HFFc6 (cell line): ENCODE measurements at regions not wholly inside any gene's neighbourhood (a gene's known extent, or its start where the extent isn't known, plus 50 kb on each side); places are given as distances from the start of the nearest gene placed in this dataset.

Experiments
- DNase-seq: peaks from one replicate; pipeline ENCODE4 v3.0.0-alpha.2; 2018
- H3K27ac Mint-ChIP-seq: 2 replicates; pipeline ENCODE4 v1.8.0; 2020; ENCODE audit warnings: mild to moderate bottlenecking, mixed read lengths
- H3K27me3 Mint-ChIP-seq: 2 replicates; pipeline ENCODE4 v1.8.0; 2021; ENCODE audit warnings: mild to moderate bottlenecking, moderate library complexity, mixed read lengths; ENCODE audit not compliant: insufficient read depth
- H3K36me3 Mint-ChIP-seq: 2 replicates; pipeline ENCODE4 v1.8.0; 2021; ENCODE audit warnings: low read depth, mixed read lengths
- H3K4me1 Mint-ChIP-seq: 2 replicates; pipeline ENCODE4 v1.8.0; 2020; ENCODE audit warnings: low read depth, mixed read lengths
- H3K4me3 Mint-ChIP-seq: 2 replicates; pipeline ENCODE4 v1.8.0; 2020; ENCODE audit warnings: mild to moderate bottlenecking, moderate library complexity, mixed read lengths
- H3K9me3 Mint-ChIP-seq: 2 replicates; pipeline ENCODE4 v1.8.0; 2020; ENCODE audit warnings: mild to moderate bottlenecking, mixed read lengths
- CTCF ChIP-seq: fragments of 200-600 bp; sonication (generic); IDR thresholded peaks from 2 replicates; pipeline ENCODE4 v1.5.0; 2021; ENCODE audit warnings: antibody characterized with exemption, mild to moderate bottlenecking

- TF ChIP-seq CTCF = no peak
- Mint-ChIP-seq H3K4me3 (no peak overlapping the region), H3K36me3 (no peaks in the 10 kb centered on the region), H3K27ac (no peak overlapping the region), H3K9me3 (no peaks in the 10 kb centered on the region), H3K27me3 (no peaks in the 10 kb centered on the region), H3K4me1 (peaks cover 50% of the 10 kb centered on the region)
- DNase-seq = no peak
Measured at GRCh38 chr9:22206833-22207232, 197.7 kb upstream of the CDKN2B start.

- no peak for TF ChIP-seq CTCF
- H3K36me3 Mint-ChIP-seq = no peaks in the 10 kb centered on the region
- H3K4me3 Mint-ChIP-seq = peak overlapping the region; percentile 74
- no peaks in the 10 kb centered on the region for H3K27me3 Mint-ChIP-seq
- no peaks in the 10 kb centered on the region for H3K9me3 Mint-ChIP-seq
- peak overlapping the region; percentile 65 for H3K27ac Mint-ChIP-seq
- DNase-seq = no peak
- H3K4me1 Mint-ChIP-seq = peaks cover 59% of the 10 kb centered on the region
Measured at GRCh38 chr9:22208846-22209585, 199.9 kb upstream of the CDKN2B start.

GRCh38 chr9:22210262-22210661 lies 201.2 kb upstream of the CDKN2B start:
- DNase-seq = peak; percentile 24

GRCh38 chr9:22210936-22211335 lies 201.8 kb upstream of the CDKN2B start:
- H3K4me3 Mint-ChIP-seq = no peak overlapping the region
- H3K4me1 Mint-ChIP-seq = peaks cover 77% of the 10 kb centered on the region
- no peaks in the 10 kb centered on the region for H3K27me3 Mint-ChIP-seq
- H3K27ac Mint-ChIP-seq = peak overlapping the region; percentile 68
- no peaks in the 10 kb centered on the region for H3K36me3 Mint-ChIP-seq
- DNase-seq = no peak
- H3K9me3 Mint-ChIP-seq = no peaks in the 10 kb centered on the region
- TF ChIP-seq CTCF = no peak

More at GRCh38 chr9:22210262-22210661, 201.2 kb upstream of the CDKN2B start:
- H3K27ac Mint-ChIP-seq = peak overlapping the region; percentile 68
- H3K4me1 Mint-ChIP-seq = peaks cover 70% of the 10 kb centered on the region
- no peaks in the 10 kb centered on the region for H3K27me3 Mint-ChIP-seq
- TF ChIP-seq CTCF = no peak
- H3K4me3 Mint-ChIP-seq = 0 out of 2 replicates have a peak overlapping the region, but pooled peaks have one; percentile 9
- no peaks in the 10 kb centered on the region for H3K9me3 Mint-ChIP-seq
- H3K36me3 Mint-ChIP-seq = no peaks in the 10 kb centered on the region

GRCh38 chr9:22211588-22212360 lies 202.7 kb upstream of the CDKN2B start:
- H3K4me1 Mint-ChIP-seq = peaks cover 86% of the 10 kb centered on the region
- H3K4me3 Mint-ChIP-seq = peak overlapping the region; percentile 60
- H3K27me3 Mint-ChIP-seq = no peaks in the 10 kb centered on the region
- peak; percentile 95 for DNase-seq
- H3K36me3 Mint-ChIP-seq = no peaks in the 10 kb centered on the region
- H3K27ac Mint-ChIP-seq = peak overlapping the region; percentile 68
- no peaks in the 10 kb centered on the region for H3K9me3 Mint-ChIP-seq
- TF ChIP-seq CTCF = no peak
